Mesodermal cell (in vitro differentiated cells): ENCODE measurements at regions not wholly inside any gene's neighbourhood (a gene's known extent, or its start where the extent isn't known, plus 50 kb on each side); places are given as distances from the start of the nearest gene placed in this dataset.
A peak's percentile ranks its signal among the peaks of the same experiment; 100 is the strongest.

Experiments used
- H3K27ac ChIP-seq: 2 replicates; pipeline ENCODE4 v1.7.0; 2013; ENCODE audit warnings: mild to moderate bottlenecking, low read depth, low read length, moderate library complexity; ENCODE audit not compliant: severe bottlenecking
- H3K36me3 ChIP-seq: 2 replicates; pipeline ENCODE4 v1.7.1; 2013; ENCODE audit warnings: mild to moderate bottlenecking, low read length, moderate library complexity; ENCODE audit not compliant: control insufficient read depth, insufficient read depth
- H3K4me1 ChIP-seq: one replicate; pipeline ENCODE4 v1.7.1; 2013; ENCODE audit warnings: mild to moderate bottlenecking, low read length; ENCODE audit not compliant: insufficient read depth, control insufficient read depth, poor library complexity, severe bottlenecking
- H3K4me3 ChIP-seq: 2 replicates; pipeline ENCODE4 v1.7.0; 2013; ENCODE audit warnings: low read length, control low read depth, mild to moderate bottlenecking; ENCODE audit not compliant: insufficient read depth, poor library complexity, severe bottlenecking; ENCODE audit errors: extremely low read depth
- H3K9me3 ChIP-seq: 2 replicates; pipeline ENCODE4 v1.7.1; 2013; ENCODE audit warnings: mild to moderate bottlenecking, low read length, moderate library complexity; ENCODE audit not compliant: control insufficient read depth
- WGBS, 2 experiments: methylation state at CpG; one replicate each; pipeline ENCODE4 v1.1.5; 2013; ENCODE audit warnings: missing lambda C conversion rate in 2 of 2; ENCODE audit not compliant: insufficient coverage in 2 of 2; 5-methylcytosine and 5-hydroxymethylcytosine counted together

GRCh38 chr2:194002699-194003368 is 1654.2 kb upstream of the SLC39A10 start:
- WGBS, 2 experiments: 86 to 89% methylated on average over 15 to 19 of the region's 23 CpGs
- H3K27ac ChIP-seq: no peak overlapping the region
- no peaks in the 10 kb centered on the region for H3K9me3 ChIP-seq
- H3K4me1 ChIP-seq: no peaks in the 10 kb centered on the region
- H3K4me3 ChIP-seq: no peak overlapping the region
- H3K36me3 ChIP-seq: no peaks in the 10 kb centered on the region

GRCh38 chr2:193990868-193991267 is 1666.2 kb upstream of the SLC39A10 start:
- H3K4me1 ChIP-seq: no peaks in the 10 kb centered on the region
- H3K4me3 ChIP-seq: no peak overlapping the region
- no peak overlapping the region for H3K27ac ChIP-seq
- H3K9me3 ChIP-seq: no peaks in the 10 kb centered on the region
- no CpG with 5 or more reads among the region's 4 CpGs for WGBS, 2 experiments
- no peaks in the 10 kb centered on the region for H3K36me3 ChIP-seq

- Histone ChIP-seq H3K9me3 (no peaks in the 10 kb centered on the region), H3K27ac (no peak overlapping the region), H3K36me3 (no peaks in the 10 kb centered on the region), H3K4me1 (no peaks in the 10 kb centered on the region), H3K4me3 (no peak overlapping the region)
- 100% methylated on average over 1 to 2 of the region's 2 CpGs for WGBS, 2 experiments
Observed at GRCh38 chr2:193989645-193990044, 1667.4 kb upstream of the SLC39A10 start.

- Histone ChIP-seq H3K9me3 (no peaks in the 10 kb centered on the region), H3K36me3 (no peaks in the 10 kb centered on the region), H3K27ac (no peak overlapping the region), H3K4me3 (no peak overlapping the region), H3K4me1 (no peaks in the 10 kb centered on the region)
- no CpG with 5 or more reads among the region's 1 CpG for WGBS, 2 experiments
Observed at GRCh38 chr2:193988784-193989183, 1668.2 kb upstream of the SLC39A10 start.

GRCh38 chr2:193985272-193985671 is 1671.8 kb upstream of the SLC39A10 start:
- WGBS, 2 experiments: no CpG with 5 or more reads among the region's 2 CpGs
- no peaks in the 10 kb centered on the region for H3K36me3 ChIP-seq
- no peak overlapping the region for H3K4me3 ChIP-seq
- H3K4me1 ChIP-seq: no peaks in the 10 kb centered on the region
- no peaks in the 10 kb centered on the region for H3K9me3 ChIP-seq
- H3K27ac ChIP-seq: no peak overlapping the region

GRCh38 chr2:193980599-193980998 is 1676.4 kb upstream of the SLC39A10 start:
- WGBS, 2 experiments: 49% methylated on average over 3 of the region's 4 CpGs; no CpG with 5 or more reads in 1 of the 2 experiments
- H3K4me3 ChIP-seq: no peak overlapping the region
- no peaks in the 10 kb centered on the region for H3K36me3 ChIP-seq
- no peaks in the 10 kb centered on the region for H3K9me3 ChIP-seq
- H3K4me1 ChIP-seq: no peaks in the 10 kb centered on the region
- no peak overlapping the region for H3K27ac ChIP-seq

GRCh38 chr2:193973781-193974180 is 1683.2 kb upstream of the SLC39A10 start:
- Histone ChIP-seq H3K9me3 (no peaks in the 10 kb centered on the region), H3K4me1 (no peaks in the 10 kb centered on the region), H3K27ac (no peak overlapping the region), H3K36me3 (no peaks in the 10 kb centered on the region), H3K4me3 (no peak overlapping the region)
- WGBS, 2 experiments: 79 to 100% methylated on average over 1 to 3 of the region's 6 CpGs

GRCh38 chr2:193966590-193966989 is 1690.4 kb upstream of the SLC39A10 start:
- Histone ChIP-seq H3K27ac (peak overlapping the region; percentile 68), H3K4me1 (peaks cover 6% of the 10 kb centered on the region), H3K36me3 (no peaks in the 10 kb centered on the region), H3K4me3 (no peak overlapping the region), H3K9me3 (no peaks in the 10 kb centered on the region)

- Histone ChIP-seq H3K9me3 (no peaks in the 10 kb centered on the region), H3K4me3 (no peak overlapping the region), H3K4me1 (peaks cover 6% of the 10 kb centered on the region), H3K36me3 (no peaks in the 10 kb centered on the region), H3K27ac (no peak overlapping the region)
- WGBS, 2 experiments: no CpG with 5 or more reads among the region's 4 CpGs
Observed at GRCh38 chr2:193965263-193965662, 1691.8 kb upstream of the SLC39A10 start.

GRCh38 chr2:193963472-193964119 is 1693.4 kb upstream of the SLC39A10 start:
- 20% methylated on average over 1 of the region's 4 CpGs; no CpG with 5 or more reads in 1 of the 2 experiments for WGBS, 2 experiments
- Histone ChIP-seq H3K9me3 (no peaks in the 10 kb centered on the region), H3K36me3 (no peaks in the 10 kb centered on the region), H3K4me1 (peaks cover 6% of the 10 kb centered on the region), H3K4me3 (no peak overlapping the region), H3K27ac (no peak overlapping the region)

GRCh38 chr2:193946806-193947205 is 1710.2 kb upstream of the SLC39A10 start:
- WGBS, 2 experiments: no CpG with 5 or more reads among the region's 1 CpG
- H3K4me1 ChIP-seq: no peaks in the 10 kb centered on the region

More at GRCh38 chr2:193946806-193947205, 1710.2 kb upstream of the SLC39A10 start:
- no peak overlapping the region for H3K27ac ChIP-seq
- no peaks in the 10 kb centered on the region for H3K36me3 ChIP-seq
- no peak overlapping the region for H3K4me3 ChIP-seq
- no peaks in the 10 kb centered on the region for H3K9me3 ChIP-seq
